Liver (tissue), 3 donors: ENCODE measurements at regions not wholly inside any gene's neighbourhood (a gene's known extent, or its start where the extent isn't known, plus 50 kb on each side); places are given as distances from the start of the nearest gene placed in this dataset.

Source experiments
- FOXA1 ChIP-seq: IDR thresholded peaks from 2 replicates; pipeline ENCODE4 v1.6.1; 2016; ENCODE audit warnings: antibody characterized with exemption
- HNF4A ChIP-seq, 2 donors: conservative IDR thresholded peaks; 2 replicates each; pipeline ENCODE4 v1.6.1; 2016; ENCODE audit warnings: antibody characterized with exemption in 2 of 2, mild to moderate bottlenecking in 2 of 2
- JUND ChIP-seq, 2 donors: IDR thresholded peaks; 2 replicates each; pipeline ENCODE4 v1.6.1; 2016; ENCODE audit warnings: antibody characterized with exemption in 2 of 2
- RXRA ChIP-seq, 2 donors: IDR thresholded peaks; 2 replicates each; pipeline ENCODE4 v1.6.1; 2017 to 2018; ENCODE audit warnings: antibody characterized with exemption in 2 of 2, mild to moderate bottlenecking in 1 of 2
- SP1 ChIP-seq: IDR thresholded peaks from 2 replicates; pipeline ENCODE4 v1.6.1; 2018; ENCODE audit warnings: antibody characterized with exemption, mild to moderate bottlenecking
- TAF1 ChIP-seq: conservative IDR thresholded peaks from 2 replicates; pipeline ENCODE4 v1.6.1; 2016; ENCODE audit warnings: antibody characterized with exemption, mild to moderate bottlenecking
- TF ChIP-seq, protein P1 (sequence below): IDR thresholded peaks from 2 replicates; pipeline ENCODE4 v1.6.1; 2016; ENCODE audit warnings: antibody characterized with exemption
- TF ChIP-seq, protein P2 (sequence below): fragments of 150-350 bp; IDR thresholded peaks from 2 replicates; pipeline ENCODE4 v1.5.1; 2017; ENCODE audit warnings: improper control_type of control experiment, low read depth, low read length; ENCODE audit not compliant: missing input control
- TF ChIP-seq, protein P3 (sequence below): IDR thresholded peaks from 2 replicates; pipeline ENCODE4 v1.6.1; 2016; ENCODE audit warnings: antibody characterized with exemption, mild to moderate bottlenecking
- donor health status: healthy.
- donor health status: healthy.

DNA sequence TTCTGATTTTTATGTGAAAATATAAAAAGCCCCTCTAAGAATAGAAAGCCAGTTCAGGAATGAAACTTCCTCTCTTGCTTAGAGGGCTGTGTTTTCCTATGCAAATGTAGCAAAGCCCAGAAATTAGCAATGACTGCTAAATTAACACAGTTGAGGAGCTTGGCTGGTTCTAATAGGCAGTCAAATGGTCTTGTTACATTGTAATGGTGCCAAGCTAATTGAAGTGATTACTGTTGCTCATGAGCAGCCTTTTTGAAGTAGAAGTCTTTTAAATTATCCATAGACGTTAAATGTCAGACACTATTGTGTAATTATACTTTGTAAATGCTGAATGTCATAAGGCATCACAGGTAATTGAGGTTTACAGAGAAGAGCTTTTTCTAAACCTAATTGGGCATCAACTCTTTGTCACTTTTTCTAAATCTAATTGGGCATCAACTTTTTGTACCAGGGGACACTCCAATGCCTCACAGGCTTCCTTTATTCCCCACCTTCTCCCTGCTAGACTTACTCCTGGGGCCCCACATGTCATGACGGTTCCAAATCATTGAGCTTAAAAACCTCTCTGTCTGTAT, 229.1 kb downstream of the PSAT1 start:
- TF ChIP-seq, protein P1, sequence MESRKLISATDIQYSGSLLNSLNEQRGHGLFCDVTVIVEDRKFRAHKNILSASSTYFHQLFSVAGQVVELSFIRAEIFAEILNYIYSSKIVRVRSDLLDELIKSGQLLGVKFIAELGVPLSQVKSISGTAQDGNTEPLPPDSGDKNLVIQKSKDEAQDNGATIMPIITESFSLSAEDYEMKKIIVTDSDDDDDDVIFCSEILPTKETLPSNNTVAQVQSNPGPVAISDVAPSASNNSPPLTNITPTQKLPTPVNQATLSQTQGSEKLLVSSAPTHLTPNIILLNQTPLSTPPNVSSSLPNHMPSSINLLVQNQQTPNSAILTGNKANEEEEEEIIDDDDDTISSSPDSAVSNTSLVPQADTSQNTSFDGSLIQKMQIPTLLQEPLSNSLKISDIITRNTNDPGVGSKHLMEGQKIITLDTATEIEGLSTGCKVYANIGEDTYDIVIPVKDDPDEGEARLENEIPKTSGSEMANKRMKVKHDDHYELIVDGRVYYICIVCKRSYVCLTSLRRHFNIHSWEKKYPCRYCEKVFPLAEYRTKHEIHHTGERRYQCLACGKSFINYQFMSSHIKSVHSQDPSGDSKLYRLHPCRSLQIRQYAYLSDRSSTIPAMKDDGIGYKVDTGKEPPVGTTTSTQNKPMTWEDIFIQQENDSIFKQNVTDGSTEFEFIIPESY, result no peak
- no peak for TF ChIP-seq FOXA1
- TF ChIP-seq, protein P2, sequence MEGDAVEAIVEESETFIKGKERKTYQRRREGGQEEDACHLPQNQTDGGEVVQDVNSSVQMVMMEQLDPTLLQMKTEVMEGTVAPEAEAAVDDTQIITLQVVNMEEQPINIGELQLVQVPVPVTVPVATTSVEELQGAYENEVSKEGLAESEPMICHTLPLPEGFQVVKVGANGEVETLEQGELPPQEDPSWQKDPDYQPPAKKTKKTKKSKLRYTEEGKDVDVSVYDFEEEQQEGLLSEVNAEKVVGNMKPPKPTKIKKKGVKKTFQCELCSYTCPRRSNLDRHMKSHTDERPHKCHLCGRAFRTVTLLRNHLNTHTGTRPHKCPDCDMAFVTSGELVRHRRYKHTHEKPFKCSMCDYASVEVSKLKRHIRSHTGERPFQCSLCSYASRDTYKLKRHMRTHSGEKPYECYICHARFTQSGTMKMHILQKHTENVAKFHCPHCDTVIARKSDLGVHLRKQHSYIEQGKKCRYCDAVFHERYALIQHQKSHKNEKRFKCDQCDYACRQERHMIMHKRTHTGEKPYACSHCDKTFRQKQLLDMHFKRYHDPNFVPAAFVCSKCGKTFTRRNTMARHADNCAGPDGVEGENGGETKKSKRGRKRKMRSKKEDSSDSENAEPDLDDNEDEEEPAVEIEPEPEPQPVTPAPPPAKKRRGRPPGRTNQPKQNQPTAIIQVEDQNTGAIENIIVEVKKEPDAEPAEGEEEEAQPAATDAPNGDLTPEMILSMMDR, result no peak
- TF ChIP-seq JUND (IDR thresholded peaks at IDR 0.05), result no peak
- TF ChIP-seq, protein P3, sequence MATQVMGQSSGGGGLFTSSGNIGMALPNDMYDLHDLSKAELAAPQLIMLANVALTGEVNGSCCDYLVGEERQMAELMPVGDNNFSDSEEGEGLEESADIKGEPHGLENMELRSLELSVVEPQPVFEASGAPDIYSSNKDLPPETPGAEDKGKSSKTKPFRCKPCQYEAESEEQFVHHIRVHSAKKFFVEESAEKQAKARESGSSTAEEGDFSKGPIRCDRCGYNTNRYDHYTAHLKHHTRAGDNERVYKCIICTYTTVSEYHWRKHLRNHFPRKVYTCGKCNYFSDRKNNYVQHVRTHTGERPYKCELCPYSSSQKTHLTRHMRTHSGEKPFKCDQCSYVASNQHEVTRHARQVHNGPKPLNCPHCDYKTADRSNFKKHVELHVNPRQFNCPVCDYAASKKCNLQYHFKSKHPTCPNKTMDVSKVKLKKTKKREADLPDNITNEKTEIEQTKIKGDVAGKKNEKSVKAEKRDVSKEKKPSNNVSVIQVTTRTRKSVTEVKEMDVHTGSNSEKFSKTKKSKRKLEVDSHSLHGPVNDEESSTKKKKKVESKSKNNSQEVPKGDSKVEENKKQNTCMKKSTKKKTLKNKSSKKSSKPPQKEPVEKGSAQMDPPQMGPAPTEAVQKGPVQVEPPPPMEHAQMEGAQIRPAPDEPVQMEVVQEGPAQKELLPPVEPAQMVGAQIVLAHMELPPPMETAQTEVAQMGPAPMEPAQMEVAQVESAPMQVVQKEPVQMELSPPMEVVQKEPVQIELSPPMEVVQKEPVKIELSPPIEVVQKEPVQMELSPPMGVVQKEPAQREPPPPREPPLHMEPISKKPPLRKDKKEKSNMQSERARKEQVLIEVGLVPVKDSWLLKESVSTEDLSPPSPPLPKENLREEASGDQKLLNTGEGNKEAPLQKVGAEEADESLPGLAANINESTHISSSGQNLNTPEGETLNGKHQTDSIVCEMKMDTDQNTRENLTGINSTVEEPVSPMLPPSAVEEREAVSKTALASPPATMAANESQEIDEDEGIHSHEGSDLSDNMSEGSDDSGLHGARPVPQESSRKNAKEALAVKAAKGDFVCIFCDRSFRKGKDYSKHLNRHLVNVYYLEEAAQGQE, result no peak
- TF ChIP-seq TAF1, result no peak
- TF ChIP-seq SP1, result no peak
- TF ChIP-seq RXRA (IDR thresholded peaks at IDR 0.05), result no peak
- TF ChIP-seq HNF4A (conservative IDR thresholded peaks at IDR 0.05), result no peak
